HL-60 (cell line): ENCODE measurements at regions not wholly inside any gene's neighbourhood (a gene's known extent, or its start where the extent isn't known, plus 50 kb on each side); places are given as distances from the start of the nearest gene placed in this dataset.
A peak's percentile ranks its signal among the peaks of the same experiment; 100 is the strongest.
"Not testable (repeated sequence)": the region's sequence is repeated elsewhere in the genome, so short reads cannot be mapped to it uniquely, and the experiment has no call there.

Experiments
- DNase-seq, 2 experiments: peaks; one replicate each; pipeline ENCODE4 v3.0.0-alpha.2; 2010 to 2020; ENCODE audit warnings: low read depth in 1 of 2, low spot score in 1 of 2
- H3K27ac ChIP-seq: fragments of 250-450 bp; sonication (Bioruptor Pico); replicated peaks from 2 replicates; pipeline ENCODE4 v1.5.1; 2020; ENCODE audit warnings: mild to moderate bottlenecking, moderate library complexity
- H3K27me3 ChIP-seq: fragments of 250-450 bp; sonication (Bioruptor Pico); 2 replicates; pipeline ENCODE4 v1.5.1; 2021; ENCODE audit warnings: mild to moderate bottlenecking, moderate library complexity; ENCODE audit not compliant: insufficient read depth, poor library complexity, severe bottlenecking
- H3K4me3 ChIP-seq: replicated peaks from 2 replicates; pipeline ENCODE4 v1.5.1; 2011; ENCODE audit warnings: mild to moderate bottlenecking, control low read depth, low read length; ENCODE audit not compliant: insufficient read depth
- TF ChIP-seq, protein P1 (sequence below): IDR thresholded peaks from one replicate; pipeline ENCODE4 v1.5.1; 2011; ENCODE audit warnings: low read length, control low read depth, inconsistent platforms; ENCODE audit not compliant: insufficient read depth

DNA sequence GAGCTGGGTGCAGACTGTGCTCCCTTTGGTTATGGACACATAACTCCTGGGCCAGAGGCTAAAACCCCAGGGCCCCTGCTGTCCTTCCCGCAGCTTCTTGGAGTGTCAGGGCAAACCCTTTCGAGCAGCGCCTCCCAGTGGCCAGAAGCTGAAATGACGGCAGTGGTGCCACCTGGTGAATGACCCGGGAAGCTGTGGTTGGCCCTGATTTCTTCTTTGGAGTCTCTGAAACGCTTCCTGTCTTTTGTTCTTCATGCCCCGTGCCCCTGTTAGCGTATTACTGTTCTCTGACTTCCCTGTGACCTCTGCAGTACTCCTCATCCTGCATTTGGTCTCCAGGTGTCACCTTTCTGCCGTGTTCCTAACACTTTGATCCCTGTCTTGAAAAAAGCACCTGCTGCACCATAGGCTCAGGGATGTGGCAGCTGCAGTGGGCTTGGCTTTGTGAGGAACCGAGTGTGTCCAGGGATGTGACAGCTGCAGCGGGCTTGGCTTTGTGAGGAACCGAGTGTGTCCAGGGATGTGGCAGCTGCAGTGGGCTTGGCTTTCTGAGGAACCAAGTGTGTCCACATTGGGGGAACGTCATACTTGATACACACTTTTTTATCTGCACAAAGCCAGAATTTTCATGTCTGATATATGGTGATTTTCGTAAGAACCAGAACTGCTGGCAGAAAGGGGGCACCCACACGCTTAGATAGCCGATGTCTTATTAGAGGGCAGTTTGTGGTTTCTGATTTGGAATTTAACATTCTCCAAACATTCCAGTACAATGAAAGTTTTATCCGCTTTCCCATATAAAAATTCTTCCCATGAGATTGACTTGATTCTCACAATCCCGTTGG, 241.8 kb upstream of the FRG2C start:
- not testable (repeated sequence) for H3K4me3 ChIP-seq

DNA sequence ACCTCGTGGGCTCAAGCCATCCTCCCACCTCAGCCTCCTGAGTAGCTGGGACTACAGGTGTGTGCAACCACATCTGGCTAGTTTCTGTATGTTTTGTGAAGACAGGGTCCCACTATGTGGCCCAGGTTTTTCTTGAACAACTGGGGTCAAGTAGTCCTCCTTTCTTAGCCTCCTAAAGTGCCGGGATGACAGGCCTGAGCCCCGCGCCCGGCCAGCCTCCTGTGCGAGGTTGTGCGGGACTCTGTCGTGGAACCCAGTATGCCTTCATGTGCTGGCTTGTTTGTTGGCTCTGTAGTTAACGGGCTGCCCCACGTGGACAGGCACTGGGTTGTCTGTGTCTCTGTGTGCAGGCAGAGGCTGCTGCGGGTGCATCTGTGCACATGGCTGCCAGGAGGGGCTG, 238.7 kb upstream of the FRG2C start:
- DNase-seq, H3K4me3 ChIP-seq, H3K27ac ChIP-seq, H3K27me3 ChIP-seq: not testable (repeated sequence)

More for the DNA sequence above, 241.8 kb upstream of the FRG2C start:
- not testable (repeated sequence) for H3K27ac ChIP-seq, H3K27me3 ChIP-seq
- peak in 1 of 2 experiments; percentile 50 for DNase-seq
- TF ChIP-seq, protein P1, sequence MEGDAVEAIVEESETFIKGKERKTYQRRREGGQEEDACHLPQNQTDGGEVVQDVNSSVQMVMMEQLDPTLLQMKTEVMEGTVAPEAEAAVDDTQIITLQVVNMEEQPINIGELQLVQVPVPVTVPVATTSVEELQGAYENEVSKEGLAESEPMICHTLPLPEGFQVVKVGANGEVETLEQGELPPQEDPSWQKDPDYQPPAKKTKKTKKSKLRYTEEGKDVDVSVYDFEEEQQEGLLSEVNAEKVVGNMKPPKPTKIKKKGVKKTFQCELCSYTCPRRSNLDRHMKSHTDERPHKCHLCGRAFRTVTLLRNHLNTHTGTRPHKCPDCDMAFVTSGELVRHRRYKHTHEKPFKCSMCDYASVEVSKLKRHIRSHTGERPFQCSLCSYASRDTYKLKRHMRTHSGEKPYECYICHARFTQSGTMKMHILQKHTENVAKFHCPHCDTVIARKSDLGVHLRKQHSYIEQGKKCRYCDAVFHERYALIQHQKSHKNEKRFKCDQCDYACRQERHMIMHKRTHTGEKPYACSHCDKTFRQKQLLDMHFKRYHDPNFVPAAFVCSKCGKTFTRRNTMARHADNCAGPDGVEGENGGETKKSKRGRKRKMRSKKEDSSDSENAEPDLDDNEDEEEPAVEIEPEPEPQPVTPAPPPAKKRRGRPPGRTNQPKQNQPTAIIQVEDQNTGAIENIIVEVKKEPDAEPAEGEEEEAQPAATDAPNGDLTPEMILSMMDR, result peak; percentile 25

DNA sequence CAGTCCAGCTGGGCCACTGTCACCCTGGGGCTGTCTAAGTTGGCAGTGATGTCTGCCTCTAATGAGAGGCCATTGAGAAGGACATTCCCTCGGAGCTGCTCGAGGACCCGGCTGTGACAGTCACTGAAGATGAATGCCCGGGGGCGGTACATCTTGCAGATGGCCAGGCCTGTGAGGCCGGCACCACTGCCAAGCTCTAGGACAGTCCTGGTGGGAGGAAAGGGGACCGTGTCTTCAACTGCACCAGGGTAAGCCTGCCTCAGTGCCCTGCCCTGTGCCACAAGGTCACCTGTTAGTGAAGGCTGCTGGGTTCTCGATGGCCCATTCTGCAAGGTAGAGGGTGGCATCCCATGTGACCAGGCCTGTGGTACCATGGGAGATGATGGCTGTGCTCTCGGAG, 236.6 kb upstream of the FRG2C start:
- DNase-seq, H3K27ac ChIP-seq, H3K4me3 ChIP-seq, H3K27me3 ChIP-seq: not testable (repeated sequence)

DNA sequence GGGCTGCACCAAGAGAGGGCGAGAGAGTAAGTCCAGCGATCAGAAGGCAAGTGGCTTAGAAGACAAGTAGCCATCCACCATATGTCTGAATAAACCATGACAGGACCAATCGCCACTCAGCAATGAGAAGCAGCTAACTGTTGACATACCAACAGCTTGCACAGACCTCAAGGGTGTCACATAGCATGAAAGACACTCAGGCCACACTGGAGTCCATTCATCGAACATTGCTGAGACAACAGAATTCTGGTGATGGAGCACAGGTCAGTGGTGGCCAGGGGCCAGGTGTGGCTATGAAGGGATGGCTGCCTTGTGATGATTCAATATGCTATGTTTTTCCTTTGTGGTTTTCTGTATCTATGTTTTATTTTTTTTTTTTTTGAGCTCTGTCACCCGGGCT, 236.2 kb upstream of the FRG2C start:
- H3K4me3 ChIP-seq, DNase-seq, H3K27ac ChIP-seq, H3K27me3 ChIP-seq: not testable (repeated sequence)

DNA sequence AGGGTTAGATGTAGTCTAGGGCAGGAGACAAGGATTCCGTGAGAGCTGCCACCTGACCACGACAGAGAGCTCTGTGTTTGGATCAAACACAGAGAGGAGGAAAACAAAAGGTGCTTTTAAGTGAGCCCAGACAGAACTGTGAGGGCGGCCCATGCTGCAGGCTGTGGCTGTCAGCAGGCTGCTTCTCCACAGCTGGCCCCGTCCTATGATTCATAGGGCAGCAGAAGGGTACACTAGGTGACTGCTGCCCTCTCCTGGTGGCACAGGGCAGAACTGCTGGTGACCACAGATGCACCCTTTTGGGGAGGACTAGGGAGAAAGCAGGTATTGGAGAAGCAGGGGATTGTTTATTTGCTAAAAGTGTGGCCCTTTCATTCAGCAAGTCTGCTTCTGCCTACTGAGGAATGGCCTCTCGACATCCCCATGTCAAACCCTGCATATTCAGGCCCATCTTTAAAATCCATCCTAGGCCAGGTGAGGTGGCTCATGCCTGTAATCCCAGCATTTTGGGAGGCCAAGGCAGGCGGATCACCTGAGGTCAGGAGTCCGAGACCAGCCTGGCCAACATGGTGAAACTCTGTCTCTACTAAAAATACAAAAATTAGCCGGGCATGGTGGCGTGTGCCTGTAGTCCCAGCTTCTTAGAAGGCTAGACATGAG, 234.4 kb upstream of the FRG2C start:
- not testable (repeated sequence) for H3K4me3 ChIP-seq, H3K27me3 ChIP-seq, H3K27ac ChIP-seq
- TF ChIP-seq, protein P1, result peak; percentile 53
- peak; percentile 42 to 60 for DNase-seq

DNA sequence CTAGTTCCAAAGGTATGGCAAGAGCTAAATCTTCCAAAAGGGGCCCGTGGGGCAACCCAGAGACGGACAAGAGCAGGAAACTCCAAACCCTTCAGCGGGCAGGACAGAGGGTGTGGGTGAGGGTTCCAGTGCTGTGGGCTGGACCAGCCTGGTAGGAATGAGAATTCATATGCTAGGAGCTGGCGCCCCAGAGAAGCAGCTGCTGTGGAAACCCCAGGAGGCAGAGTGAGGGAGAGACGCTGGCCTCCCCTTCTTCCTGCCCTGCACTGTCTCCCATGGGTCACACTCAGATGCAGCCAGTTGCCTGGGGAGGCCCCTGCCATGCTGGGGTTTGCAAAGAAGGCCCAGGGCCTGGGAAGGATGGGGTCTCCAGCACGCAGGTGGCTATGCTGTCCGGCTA, 233.7 kb upstream of the FRG2C start:
- not testable (repeated sequence) for H3K27me3 ChIP-seq, H3K27ac ChIP-seq, DNase-seq

DNA sequence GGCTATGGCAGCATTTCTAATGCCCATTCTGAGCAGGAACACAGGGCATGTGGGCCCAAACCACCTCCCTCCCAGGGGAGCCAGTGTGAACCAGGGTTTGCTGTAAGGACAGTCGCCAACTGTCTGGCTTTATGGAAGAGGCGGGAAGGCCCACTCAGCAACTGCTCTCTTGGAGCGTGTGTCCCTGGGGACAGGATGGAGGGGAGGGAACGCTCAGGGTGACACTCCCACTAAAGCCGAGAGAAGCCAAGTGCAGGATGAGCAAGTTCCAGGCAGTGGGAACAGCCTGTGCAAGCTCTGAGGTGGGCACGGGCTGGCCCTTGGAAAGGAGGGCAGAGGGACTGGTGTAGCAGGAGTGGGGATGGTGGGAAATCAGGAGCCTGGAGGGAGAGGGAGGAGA, 233.0 kb upstream of the FRG2C start:
- not testable (repeated sequence) for H3K27ac ChIP-seq, DNase-seq, H3K4me3 ChIP-seq, H3K27me3 ChIP-seq

More for the DNA sequence above, 233.7 kb upstream of the FRG2C start:
- not testable (repeated sequence) for H3K4me3 ChIP-seq

DNA sequence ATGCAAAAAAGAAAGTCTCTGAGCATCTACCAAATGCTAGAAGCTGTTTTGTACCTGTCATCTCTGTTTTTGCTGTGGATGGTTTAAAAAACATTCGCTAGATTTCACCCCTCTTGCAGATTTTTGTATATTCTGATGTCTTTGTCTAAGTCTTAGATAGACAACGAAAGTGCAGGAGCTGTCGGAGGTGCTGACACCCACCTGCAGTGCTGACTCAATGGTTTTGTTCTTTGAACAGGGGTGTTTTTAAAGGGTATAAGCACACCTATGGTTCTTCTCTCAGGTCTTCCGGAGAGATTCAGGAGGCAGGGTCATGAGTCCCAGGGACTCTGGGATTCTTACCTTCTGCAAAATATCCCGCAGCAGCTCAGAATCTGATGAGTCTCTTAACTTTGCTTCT, 231.7 kb upstream of the FRG2C start:
- not testable (repeated sequence) for H3K27ac ChIP-seq, DNase-seq, H3K27me3 ChIP-seq, H3K4me3 ChIP-seq

DNA sequence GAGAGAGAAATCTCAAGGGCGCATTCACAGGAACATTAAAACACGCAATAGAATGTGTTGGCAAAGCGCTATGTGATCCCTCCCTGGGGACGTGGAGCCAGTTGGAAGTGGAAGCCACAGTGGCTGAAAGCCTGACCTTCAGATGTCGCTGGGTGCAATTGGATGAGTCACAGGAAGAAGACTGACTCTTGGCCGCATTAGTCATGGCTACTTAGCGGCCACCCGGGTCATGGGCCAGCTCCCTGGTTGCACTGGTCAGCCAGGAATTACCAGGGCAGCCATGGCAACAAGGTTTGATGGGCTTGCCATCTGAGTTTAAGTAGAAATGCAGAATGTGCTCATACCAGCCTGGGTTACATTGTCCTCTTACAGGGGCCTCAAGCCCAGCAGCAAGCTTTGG, 231.2 kb upstream of the FRG2C start:
- H3K4me3 ChIP-seq, H3K27me3 ChIP-seq, H3K27ac ChIP-seq, DNase-seq: not testable (repeated sequence)

DNA sequence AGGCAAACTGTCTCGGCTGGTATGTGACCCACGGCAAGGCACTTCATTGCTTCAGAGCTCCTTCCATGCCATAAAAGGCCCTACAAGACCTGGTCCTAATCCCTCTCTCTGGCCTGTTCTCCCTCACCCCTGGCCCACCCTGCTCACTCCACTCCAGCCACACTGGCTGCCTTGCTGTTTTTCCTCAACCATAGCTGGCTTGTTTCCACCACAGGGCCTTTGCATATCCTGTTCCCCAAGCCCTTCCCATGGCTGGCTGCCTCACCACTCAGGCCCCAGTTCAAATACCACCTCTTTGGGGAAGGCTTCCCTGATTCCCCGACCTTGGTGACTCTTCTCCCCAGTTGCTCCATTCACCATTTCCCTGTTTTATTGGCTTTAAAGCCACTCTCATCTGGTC, 230.8 kb upstream of the FRG2C start:
- DNase-seq, H3K27me3 ChIP-seq, H3K4me3 ChIP-seq, H3K27ac ChIP-seq: not testable (repeated sequence)

DNA sequence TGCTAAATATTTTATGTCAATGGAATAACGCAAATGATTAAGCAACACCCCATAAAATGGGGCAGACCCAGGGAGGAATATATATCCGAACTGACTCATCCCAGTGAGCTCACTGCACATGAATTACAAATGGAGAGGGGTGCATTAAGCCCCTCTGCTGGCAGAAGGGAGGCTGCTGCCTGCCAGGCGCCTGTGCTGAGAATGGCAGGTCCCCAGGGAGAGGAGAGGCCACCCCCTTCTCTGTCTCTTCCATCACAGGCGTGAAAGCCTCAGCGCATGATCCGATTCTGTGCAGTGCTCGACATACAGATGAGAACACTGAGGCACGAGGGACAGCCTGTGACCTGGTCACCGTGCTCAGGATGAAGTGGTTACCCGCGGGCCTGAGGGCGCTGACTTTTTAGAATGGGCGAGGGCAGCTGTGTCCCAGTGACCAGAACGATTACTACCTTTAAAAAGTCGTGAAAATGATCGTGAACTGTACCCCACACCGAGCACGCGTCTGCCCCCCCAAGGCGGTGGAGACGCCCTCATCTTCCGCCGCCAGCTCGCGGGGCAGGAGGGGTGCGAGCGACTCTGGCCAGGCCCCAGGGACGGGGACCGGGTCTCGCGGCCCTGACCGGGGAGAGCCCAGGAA, 229.7 kb upstream of the FRG2C start:
- DNase-seq, result peak in 1 of 2 experiments; percentile 39
- Histone ChIP-seq H3K27ac (peak overlapping the region; percentile 90), H3K4me3 (peak overlapping the region; percentile 65)
- H3K27me3 ChIP-seq, result not testable (repeated sequence)
